Superior temporal gyrus (tissue), 1 donor: ENCODE measurements at regions not wholly inside any gene's neighbourhood (a gene's known extent, or its start where the extent isn't known, plus 50 kb on each side); places are given as distances from the start of the nearest gene placed in this dataset.

Experiments
- DNase-seq: peaks from one replicate; pipeline ENCODE4 v3.0.0-alpha.2; 2016; ENCODE audit errors: extremely low spot score

DNA sequence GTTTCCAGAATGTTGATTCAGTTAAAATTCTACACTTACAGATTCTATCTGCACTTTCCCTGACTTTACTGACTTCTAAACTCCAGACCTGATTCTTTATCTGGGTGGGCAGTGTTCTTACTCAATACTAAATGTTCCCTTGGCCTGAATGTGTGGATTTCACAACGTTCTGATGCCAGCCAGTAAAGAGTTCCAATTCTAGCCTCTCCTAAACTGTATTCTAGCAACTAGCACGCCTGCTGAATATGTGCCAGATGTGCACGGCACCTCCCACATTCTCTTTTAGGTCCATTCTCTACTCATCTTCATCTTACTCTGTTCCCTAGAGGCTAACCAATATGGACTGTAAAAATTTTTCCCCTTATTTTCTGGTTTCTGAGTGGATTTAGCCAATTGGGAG is 479.5 kb upstream of the AGTR1 start:
- DNase-seq = no peak

GRCh38 chr3:148219999-148220398 is 477.7 kb upstream of the AGTR1 start:
- no peak for DNase-seq

DNA sequence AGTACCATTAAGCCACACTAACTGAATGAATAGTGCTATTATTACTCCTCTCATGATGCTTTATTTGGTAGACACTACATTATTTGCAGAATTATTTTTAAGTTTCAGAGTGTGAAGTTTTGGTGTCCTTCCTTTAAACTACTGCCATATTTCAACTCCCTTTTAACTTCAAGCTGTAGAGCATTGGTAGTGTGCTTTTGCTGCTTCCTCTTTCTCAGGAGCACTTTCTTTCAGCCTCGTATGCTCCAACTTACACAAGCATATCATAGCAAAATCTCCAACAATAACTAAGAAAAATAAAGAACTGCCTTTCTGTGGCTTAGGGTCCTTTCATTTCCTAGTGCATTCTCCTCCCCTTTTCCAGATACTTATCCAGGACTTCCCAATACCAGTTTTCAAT is 476.4 kb upstream of the AGTR1 start:
- no peak for DNase-seq

GRCh38 chr3:148223266-148223665 is 474.4 kb upstream of the AGTR1 start:
- no peak for DNase-seq

GRCh38 chr3:148226246-148226645 is 471.5 kb upstream of the AGTR1 start:
- DNase-seq = no peak

DNA sequence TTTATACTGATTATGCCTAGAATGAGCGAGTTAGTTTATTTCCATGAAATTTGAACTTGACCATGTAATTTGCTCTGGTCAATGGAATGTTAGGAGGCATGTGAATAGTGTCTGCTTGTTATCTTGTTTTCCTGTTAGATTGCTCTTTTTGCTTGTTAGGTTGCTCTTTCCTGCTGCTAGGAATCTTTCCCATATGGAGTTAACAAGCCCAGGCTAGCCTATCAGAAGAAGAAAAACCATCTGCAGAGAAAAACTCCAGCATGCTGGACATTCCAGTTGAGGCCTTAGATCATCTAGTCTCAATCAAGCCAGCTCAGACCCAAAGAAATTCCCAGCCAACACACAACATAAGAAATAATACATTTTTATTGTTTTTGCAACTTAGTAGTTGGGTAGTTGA is 470.2 kb upstream of the AGTR1 start:
- no peak for DNase-seq

DNA sequence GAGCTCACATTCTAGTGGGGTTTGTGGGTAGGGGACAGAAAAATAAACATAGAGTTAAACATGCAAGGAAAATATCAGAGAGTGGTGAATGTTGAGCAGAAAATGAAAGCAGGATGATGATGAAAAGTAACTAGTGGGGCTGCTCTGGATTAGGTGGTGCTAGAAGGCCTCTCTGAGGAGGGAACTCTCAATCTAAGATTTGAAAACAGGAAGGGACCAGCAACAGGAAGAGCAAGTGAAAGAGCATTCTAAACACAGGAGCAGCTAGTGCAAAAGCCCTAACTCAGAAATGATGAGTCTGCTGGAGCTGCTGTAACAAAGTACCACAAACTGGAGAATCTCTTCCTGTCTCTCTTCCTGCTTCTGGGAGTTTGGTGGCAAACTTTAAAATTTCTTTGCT is 468.6 kb upstream of the AGTR1 start:
- no peak for DNase-seq

GRCh38 chr3:148230473-148230872 is 467.2 kb upstream of the AGTR1 start:
- no peak for DNase-seq

GRCh38 chr3:148232389-148232788 is 465.3 kb upstream of the AGTR1 start:
- no peak for DNase-seq

GRCh38 chr3:148233403-148233802 is 464.3 kb upstream of the AGTR1 start:
- DNase-seq = no peak

DNA sequence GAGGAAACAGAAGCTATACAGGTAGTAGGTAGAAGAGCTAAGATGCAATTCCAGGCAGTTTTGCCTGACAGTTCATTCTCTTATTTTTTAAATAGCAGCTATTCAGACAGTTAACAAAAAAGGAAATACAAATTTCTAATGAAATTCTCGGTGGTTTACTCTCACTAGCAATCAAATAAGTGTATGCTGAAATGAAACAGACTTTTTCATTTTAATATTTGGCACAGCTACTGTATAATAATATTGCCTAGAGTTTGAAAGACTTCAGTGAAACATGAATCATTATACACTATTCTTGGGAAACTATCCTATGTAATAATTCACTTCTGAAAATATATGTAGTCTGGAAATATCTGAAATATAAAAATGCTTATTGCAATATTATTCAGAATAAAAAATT is 463.2 kb upstream of the AGTR1 start:
- DNase-seq = no peak

DNA sequence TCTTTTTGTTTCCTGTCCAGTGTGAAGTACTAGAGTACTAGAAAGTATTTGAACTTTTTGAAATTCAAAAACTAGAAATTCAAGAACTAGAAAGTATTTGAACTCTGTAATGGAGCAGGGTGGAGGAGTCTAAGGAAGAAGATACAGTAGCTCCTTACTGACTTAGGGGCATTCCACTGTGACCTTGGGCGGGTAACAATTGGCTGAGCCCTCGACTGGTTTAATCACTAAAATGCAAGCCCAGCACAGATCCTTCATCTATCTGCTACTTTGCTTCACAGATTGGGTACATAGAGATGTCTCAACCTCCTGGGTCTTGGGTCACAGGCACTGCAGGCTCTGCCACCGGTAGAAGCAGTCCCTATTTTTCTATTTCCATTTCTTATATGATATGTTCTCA is 462.1 kb upstream of the AGTR1 start:
- no peak for DNase-seq

DNA sequence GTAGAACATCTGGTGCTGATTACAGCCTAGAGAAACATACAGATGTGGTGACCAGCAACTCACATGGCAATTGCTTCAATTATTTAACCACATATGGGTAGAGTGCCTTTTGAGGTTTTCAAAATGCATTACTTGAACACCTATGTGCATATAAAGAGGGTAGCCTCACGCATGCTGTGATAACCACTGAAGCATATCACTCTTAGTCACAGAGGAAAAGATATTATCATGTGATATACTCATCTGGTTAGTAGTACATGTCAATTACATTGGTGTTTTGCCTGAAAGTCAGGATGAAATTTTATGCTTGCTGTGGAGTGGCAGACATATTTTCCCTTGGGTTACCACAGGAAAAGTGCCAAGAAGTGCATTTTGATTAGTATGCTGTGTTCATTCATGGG is 459.3 kb upstream of the AGTR1 start:
- DNase-seq = no peak

DNA sequence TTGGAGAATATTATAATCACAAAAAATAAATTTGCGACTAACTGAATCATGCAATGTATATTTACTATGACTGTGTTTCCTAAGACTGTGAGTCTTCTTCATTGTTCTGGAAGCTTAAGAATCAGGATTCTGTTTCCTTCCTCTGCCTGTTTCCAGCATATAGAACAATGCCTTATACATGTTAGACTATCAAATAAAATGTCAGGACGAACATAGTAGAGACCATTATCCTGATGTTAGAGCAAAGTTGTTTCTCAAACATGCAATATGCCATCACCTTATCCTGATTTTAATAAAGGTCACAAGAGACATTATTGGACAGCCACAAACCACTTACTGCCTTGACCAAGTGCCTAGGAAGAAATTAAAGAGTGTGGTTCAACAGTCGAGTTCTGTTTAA is 457.4 kb upstream of the AGTR1 start:
- DNase-seq = no peak

DNA sequence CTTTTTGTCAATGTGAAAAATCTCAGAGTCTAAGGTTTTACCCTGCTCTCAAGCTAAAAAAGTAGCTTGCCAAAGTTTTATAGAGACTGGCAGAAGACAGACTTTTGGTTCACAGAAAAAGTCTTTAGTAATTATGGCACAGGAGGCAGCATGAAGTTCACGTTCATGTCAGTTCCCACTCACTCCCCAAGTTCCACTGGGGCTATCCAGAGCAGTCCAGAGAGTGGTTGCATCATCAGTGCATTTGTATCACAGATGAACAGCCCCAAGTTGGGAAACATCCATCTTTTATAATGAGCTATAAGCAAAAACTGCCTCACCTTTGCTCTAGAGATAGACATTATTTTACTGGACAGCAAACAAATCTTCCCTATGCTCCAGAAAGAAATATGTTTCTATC is 454.1 kb upstream of the AGTR1 start:
- no peak for DNase-seq

- no peak for DNase-seq
Measured at GRCh38 chr3:148246291-148246923, 451.3 kb upstream of the AGTR1 start.

DNA sequence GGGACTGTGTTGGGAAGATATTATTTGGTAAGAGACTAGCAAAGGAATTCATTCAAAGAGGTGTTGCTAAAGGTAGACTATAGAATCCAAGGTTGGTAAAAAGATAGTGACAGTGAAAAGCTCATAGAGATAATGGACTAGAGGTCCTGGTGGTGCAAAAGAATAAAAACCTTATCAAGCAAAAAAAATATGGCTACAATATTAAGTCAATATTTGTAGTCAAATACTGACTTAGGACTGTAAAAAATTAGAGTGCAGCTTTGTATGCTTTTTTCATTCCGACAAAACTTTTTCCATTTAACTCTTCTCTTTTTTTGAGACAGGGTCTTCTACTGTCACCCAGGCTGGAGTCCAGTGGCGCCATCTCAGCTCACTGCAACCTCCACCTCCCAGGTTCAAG is 444.0 kb upstream of the AGTR1 start:
- DNase-seq = no peak

GRCh38 chr3:148254402-148254801 is 443.3 kb upstream of the AGTR1 start:
- DNase-seq = no peak

DNA sequence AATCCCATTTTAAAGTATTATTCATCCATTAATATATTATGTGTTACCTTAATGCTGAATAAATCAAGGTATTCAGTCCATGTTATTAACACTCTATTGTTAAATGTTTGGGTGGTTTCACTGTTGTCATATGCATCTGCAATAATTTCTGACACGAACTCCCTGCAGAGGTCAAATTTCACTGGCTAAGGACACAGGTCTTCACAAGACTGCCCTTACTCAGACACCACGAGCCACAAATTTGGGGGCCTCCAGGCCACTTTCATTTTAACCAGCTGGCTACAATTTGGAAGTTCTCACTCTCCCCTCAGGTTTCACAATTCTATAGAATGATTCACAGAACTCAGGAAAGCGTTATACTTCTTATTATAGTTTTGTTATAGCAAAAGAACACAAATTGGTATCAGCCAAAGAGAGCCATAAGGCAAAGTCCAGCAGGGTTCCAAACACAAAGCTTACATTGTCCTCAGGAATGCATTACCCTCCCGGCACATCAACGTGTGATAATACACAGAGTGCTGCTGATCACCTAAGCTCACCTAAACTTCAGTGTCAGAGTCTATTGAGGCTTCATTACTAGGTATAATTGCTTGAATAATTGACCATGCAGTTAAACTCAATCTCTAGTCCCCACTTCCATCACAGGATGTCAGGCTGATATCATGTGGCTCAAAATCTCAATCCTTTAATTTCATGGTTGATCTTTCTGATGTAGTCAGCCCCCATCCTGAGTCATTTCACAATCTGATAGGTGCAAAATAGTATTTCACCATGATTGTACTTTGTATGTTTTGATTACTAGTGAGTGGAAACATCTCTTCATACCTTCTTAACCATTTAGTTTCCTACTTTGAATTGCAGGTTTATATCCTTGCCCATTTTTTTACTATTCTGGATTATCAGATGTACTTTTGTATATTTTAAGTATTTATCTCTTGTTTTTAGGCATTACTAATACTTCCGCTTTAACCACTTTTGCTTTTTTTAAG is 441.4 kb upstream of the AGTR1 start:
- DNase-seq = no peak

DNA sequence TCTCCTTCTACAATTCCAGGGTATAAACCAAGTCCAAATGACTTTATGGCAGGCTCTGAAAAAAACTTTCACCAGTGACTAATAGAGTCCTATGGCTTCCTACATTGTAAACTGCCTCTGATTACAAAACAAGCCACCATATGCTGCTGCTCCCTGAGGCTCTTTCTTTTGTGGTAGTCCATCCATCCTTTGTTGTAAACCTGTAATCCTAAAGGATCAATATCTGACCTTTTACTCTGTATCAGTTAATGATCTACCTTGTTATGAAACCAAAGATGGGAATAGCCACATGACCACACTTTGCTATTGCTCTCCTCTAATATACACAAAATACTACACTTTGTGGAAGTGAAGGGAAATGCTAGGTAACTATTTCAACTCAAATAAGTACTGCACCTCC is 434.7 kb upstream of the AGTR1 start:
- DNase-seq = no peak

- DNase-seq = no peak
Measured at GRCh38 chr3:148265841-148266240, 431.9 kb upstream of the AGTR1 start.

GRCh38 chr3:148266341-148266740 is 431.4 kb upstream of the AGTR1 start:
- DNase-seq = no peak

DNA sequence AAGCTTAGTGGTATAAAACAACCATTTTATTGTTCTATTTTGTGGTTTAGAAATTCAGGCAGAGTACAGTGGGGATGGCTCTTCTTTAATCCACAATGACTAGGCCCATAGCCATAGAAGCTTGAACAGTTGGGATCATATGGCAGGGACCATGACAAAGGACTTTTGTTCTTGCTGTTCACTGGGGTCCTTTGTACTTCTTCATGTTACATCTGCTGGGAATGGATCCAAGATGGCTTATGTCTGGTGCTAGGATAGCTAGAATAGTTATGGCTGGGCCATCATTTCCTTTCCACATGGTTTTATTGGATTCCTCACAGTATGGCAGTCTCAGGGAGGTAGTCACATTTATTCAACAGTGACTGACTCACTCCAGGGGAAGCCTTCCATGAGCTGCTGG is 427.9 kb upstream of the AGTR1 start:
- DNase-seq = peak; percentile 96
